ENCODE measurements at regions not wholly inside any gene's neighbourhood (a gene's known extent, or its start where the extent isn't known, plus 50 kb on each side); places are given as distances from the start of the nearest gene placed in this dataset.

GRCh38 chr11:23288003-23288783, 427.9 kb upstream of the CCDC179 start:
- Histone ChIP-seq H3K27ac (ENCODE audit: low read length) (no peak overlapping the region), H3K9me3 (ENCODE audit: control insufficient read depth, low read depth, low read length) (no peaks in the 10 kb centered on the region), H3K36me3 (ENCODE audit: control insufficient read depth, insufficient read depth, low read length) (no peaks in the 10 kb centered on the region), H3K4me3 (ENCODE audit: low read length) (no peak overlapping the region), H3K27me3 (ENCODE audit: control insufficient read depth, insufficient read depth, low read length) (no peaks in the 10 kb centered on the region), H3K4me1 (ENCODE audit: control insufficient read depth, insufficient read depth, low read length) (no peaks in the 10 kb centered on the region)
- WGBS (ENCODE audit: insufficient coverage, low lambda C conversion rate) = no CpG with 5 or more reads among the region's 1 CpG
- DNase-seq = peak in 1 of 2 donors; percentile 9

DNA sequence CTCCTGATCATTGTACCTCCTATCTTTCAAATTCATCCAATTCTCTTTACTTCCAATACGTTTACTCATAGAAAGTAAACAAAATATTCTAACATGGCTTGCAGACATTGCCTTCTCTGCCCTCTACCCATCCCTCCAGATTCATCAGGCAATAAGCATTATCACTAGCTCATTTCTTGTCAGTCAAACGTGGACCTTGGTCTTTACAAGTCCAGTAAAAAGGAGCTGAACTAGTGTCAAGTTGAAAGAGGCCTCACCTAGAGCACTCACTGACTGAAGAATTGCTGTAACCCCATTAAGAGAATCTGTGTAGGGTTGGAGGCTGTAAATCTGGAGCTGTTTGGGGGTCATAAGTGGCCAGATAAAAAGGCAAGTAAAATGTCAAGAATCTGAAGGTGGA, 435.0 kb upstream of the CCDC179 start:
- no peak overlapping the region for H3K27ac ChIP-seq (ENCODE audit: low read length)
- peak; percentile 35 to 70 for DNase-seq
- H3K9me3 ChIP-seq (ENCODE audit: control insufficient read depth, low read depth, low read length) = no peaks in the 10 kb centered on the region
- H3K4me1 ChIP-seq (ENCODE audit: control insufficient read depth, insufficient read depth, low read length) = no peaks in the 10 kb centered on the region
- 0% methylated on average over 1 of the region's 2 CpGs for WGBS (ENCODE audit: insufficient coverage, low lambda C conversion rate)
- no peaks in the 10 kb centered on the region for H3K36me3 ChIP-seq (ENCODE audit: control insufficient read depth, insufficient read depth, low read length)
- no peak overlapping the region for H3K4me3 ChIP-seq (ENCODE audit: low read length)
- H3K27me3 ChIP-seq (ENCODE audit: control insufficient read depth, insufficient read depth, low read length) = no peaks in the 10 kb centered on the region

DNA sequence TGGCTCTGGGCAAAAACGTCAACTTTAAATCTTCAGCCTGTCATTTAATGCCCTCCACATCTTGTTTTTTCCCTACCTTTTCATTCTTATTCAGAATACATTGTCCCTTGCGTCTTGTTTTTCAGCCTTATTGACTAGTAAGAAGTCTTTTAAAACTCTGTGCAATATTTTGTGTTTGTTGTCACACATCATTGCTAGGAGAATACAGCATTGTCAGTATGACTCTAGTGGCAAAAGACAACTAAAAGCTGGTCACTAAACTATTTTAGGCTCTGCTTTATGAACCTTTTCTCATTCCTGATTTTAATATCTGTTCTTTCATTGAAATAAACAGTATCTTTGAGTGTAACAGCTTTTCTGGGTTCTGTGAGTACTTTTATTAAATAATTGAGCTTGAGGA, 447.8 kb upstream of the CCDC179 start:
- WGBS (ENCODE audit: insufficient coverage, low lambda C conversion rate) = 91% methylated on average over 2 of the region's 2 CpGs
- Histone ChIP-seq H3K27me3 (ENCODE audit: control insufficient read depth, insufficient read depth, low read length) (no peaks in the 10 kb centered on the region), H3K9me3 (ENCODE audit: control insufficient read depth, low read depth, low read length) (no peaks in the 10 kb centered on the region), H3K27ac (ENCODE audit: low read length) (no peak overlapping the region), H3K36me3 (ENCODE audit: control insufficient read depth, insufficient read depth, low read length) (no peaks in the 10 kb centered on the region), H3K4me1 (ENCODE audit: control insufficient read depth, insufficient read depth, low read length) (no peaks in the 10 kb centered on the region), H3K4me3 (ENCODE audit: low read length) (no peak overlapping the region)
- no peak for DNase-seq

GRCh38 chr11:23310276-23310675, 450.0 kb upstream of the CCDC179 start:
- whole genome bisulfite sequencing (ENCODE audit: insufficient coverage, low lambda C conversion rate) = 100% methylated on average over 1 of the region's 1 CpG
- Histone ChIP-seq H3K27ac (ENCODE audit: low read length) (no peak overlapping the region), H3K4me3 (ENCODE audit: low read length) (no peak overlapping the region), H3K4me1 (ENCODE audit: control insufficient read depth, insufficient read depth, low read length) (no peaks in the 10 kb centered on the region), H3K9me3 (ENCODE audit: control insufficient read depth, low read depth, low read length) (no peaks in the 10 kb centered on the region), H3K36me3 (ENCODE audit: control insufficient read depth, insufficient read depth, low read length) (no peaks in the 10 kb centered on the region), H3K27me3 (ENCODE audit: control insufficient read depth, insufficient read depth, low read length) (no peaks in the 10 kb centered on the region)
- no peak for DNase-seq

DNA sequence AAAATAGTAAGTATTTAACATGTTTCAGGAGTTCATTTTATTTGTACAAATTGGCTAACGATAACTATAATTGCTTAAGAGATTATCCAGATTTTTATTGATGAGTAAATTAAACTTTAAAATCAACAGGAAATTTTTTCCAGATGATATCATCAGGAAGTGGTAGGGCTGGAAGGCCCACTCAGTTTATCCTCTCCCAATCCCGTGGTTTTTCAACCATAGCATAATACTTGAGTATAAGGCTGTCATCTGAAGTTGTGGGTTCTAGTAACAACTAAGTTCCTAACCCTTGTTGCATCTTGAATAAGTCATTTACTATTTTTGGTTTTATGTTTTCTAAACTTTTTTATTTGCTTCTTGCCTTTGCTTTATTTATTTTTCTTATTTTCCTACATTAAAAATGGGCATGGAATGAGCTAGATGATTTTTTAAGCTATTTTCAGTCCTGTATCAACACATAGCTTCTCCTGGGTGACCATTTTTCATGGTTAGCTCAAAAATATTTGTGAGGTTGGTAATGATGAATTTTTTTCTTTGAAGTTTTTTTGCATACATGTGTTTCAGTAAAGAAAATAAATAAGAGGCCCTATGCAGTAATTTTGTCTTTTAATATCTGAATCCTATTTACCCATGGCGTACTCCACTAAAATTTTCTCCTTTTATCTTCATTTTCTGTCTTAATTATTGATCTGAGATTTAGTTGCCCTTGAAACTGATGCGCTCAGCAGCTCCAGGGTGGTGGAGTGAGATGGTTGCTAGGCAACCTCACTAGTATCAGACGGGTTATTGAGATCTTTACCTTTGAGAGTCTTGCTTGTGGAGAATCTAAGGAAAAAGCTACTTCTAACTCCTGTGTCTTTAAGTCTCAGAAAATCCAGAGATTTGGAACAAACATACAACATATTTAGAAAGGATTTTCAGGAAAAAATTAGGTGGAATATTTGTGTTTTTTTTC, 452.0 kb upstream of the CCDC179 start:
- DNase-seq = no peak
- WGBS (ENCODE audit: insufficient coverage, low lambda C conversion rate) = 68% methylated on average over 2 of the region's 5 CpGs
- Histone ChIP-seq H3K4me3 (ENCODE audit: low read length) (no peak overlapping the region), H3K9me3 (ENCODE audit: control insufficient read depth, low read depth, low read length) (no peaks in the 10 kb centered on the region), H3K27me3 (ENCODE audit: control insufficient read depth, insufficient read depth, low read length) (no peaks in the 10 kb centered on the region), H3K4me1 (ENCODE audit: control insufficient read depth, insufficient read depth, low read length) (no peaks in the 10 kb centered on the region), H3K27ac (ENCODE audit: low read length) (no peak overlapping the region), H3K36me3 (ENCODE audit: control insufficient read depth, insufficient read depth, low read length) (no peaks in the 10 kb centered on the region)

GRCh38 chr11:23313001-23313400, 452.7 kb upstream of the CCDC179 start:
- no peaks in the 10 kb centered on the region for H3K4me1 ChIP-seq (ENCODE audit: control insufficient read depth, insufficient read depth, low read length)
- WGBS (ENCODE audit: insufficient coverage, low lambda C conversion rate) = no CpG with 5 or more reads among the region's 1 CpG
- H3K9me3 ChIP-seq (ENCODE audit: control insufficient read depth, low read depth, low read length) = no peaks in the 10 kb centered on the region
- no peaks in the 10 kb centered on the region for H3K27me3 ChIP-seq (ENCODE audit: control insufficient read depth, insufficient read depth, low read length)
- H3K27ac ChIP-seq (ENCODE audit: low read length) = no peak overlapping the region
- no peak for DNase-seq
- no peaks in the 10 kb centered on the region for H3K36me3 ChIP-seq (ENCODE audit: control insufficient read depth, insufficient read depth, low read length)
- H3K4me3 ChIP-seq (ENCODE audit: low read length) = no peak overlapping the region

GRCh38 chr11:23314162-23314561, 453.9 kb upstream of the CCDC179 start:
- H3K4me1 ChIP-seq (ENCODE audit: control insufficient read depth, insufficient read depth, low read length) = no peaks in the 10 kb centered on the region
- H3K9me3 ChIP-seq (ENCODE audit: control insufficient read depth, low read depth, low read length) = no peaks in the 10 kb centered on the region
- H3K27ac ChIP-seq (ENCODE audit: low read length) = no peak overlapping the region
- 88% methylated on average over 3 of the region's 3 CpGs for WGBS (ENCODE audit: insufficient coverage, low lambda C conversion rate)
- H3K27me3 ChIP-seq (ENCODE audit: control insufficient read depth, insufficient read depth, low read length) = no peaks in the 10 kb centered on the region
- no peaks in the 10 kb centered on the region for H3K36me3 ChIP-seq (ENCODE audit: control insufficient read depth, insufficient read depth, low read length)
- no peak overlapping the region for H3K4me3 ChIP-seq (ENCODE audit: low read length)
- no peak for DNase-seq

DNA sequence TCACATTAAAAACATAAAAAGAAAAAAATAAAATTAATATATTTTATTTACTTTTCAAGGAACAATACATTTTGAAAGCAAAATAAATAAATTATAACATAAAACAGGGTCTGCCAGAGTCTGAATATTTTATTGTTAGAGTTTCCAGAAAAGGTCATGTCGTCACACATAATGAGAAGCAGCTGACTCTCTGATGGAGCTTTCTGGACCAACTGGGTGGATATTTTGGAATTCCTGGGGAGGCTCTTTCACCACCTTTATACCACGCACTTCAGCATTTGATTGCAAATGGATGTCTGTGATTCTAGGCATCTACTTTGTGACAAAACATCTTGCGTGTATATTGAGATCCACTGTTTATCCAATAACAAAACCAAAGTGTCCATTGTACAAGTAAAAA, 455.0 kb upstream of the CCDC179 start:
- WGBS (ENCODE audit: insufficient coverage, low lambda C conversion rate) = no CpG with 5 or more reads among the region's 3 CpGs
- H3K36me3 ChIP-seq (ENCODE audit: control insufficient read depth, insufficient read depth, low read length) = no peaks in the 10 kb centered on the region
- no peaks in the 10 kb centered on the region for H3K27me3 ChIP-seq (ENCODE audit: control insufficient read depth, insufficient read depth, low read length)
- no peaks in the 10 kb centered on the region for H3K4me1 ChIP-seq (ENCODE audit: control insufficient read depth, insufficient read depth, low read length)
- no peaks in the 10 kb centered on the region for H3K9me3 ChIP-seq (ENCODE audit: control insufficient read depth, low read depth, low read length)
- DNase-seq = no peak
- no peak overlapping the region for H3K27ac ChIP-seq (ENCODE audit: low read length)
- H3K4me3 ChIP-seq (ENCODE audit: low read length) = no peak overlapping the region

- Histone ChIP-seq H3K27me3 (ENCODE audit: control insufficient read depth, insufficient read depth, low read length) (no peaks in the 10 kb centered on the region), H3K36me3 (ENCODE audit: control insufficient read depth, insufficient read depth, low read length) (no peaks in the 10 kb centered on the region), H3K27ac (ENCODE audit: low read length) (no peak overlapping the region), H3K4me3 (ENCODE audit: low read length) (no peak overlapping the region), H3K4me1 (ENCODE audit: control insufficient read depth, insufficient read depth, low read length) (no peaks in the 10 kb centered on the region), H3K9me3 (ENCODE audit: control insufficient read depth, low read depth, low read length) (no peaks in the 10 kb centered on the region)
- DNase-seq = no peak
- no CpG with 5 or more reads among the region's 1 CpG for WGBS (ENCODE audit: insufficient coverage, low lambda C conversion rate)
Observed at GRCh38 chr11:23317816-23318215, 457.5 kb upstream of the CCDC179 start.

- no peak for DNase-seq
- Histone ChIP-seq H3K4me1 (ENCODE audit: control insufficient read depth, insufficient read depth, low read length) (no peaks in the 10 kb centered on the region), H3K9me3 (ENCODE audit: control insufficient read depth, low read depth, low read length) (no peaks in the 10 kb centered on the region), H3K27ac (ENCODE audit: low read length) (no peak overlapping the region), H3K27me3 (ENCODE audit: control insufficient read depth, insufficient read depth, low read length) (no peaks in the 10 kb centered on the region), H3K36me3 (ENCODE audit: control insufficient read depth, insufficient read depth, low read length) (no peaks in the 10 kb centered on the region), H3K4me3 (ENCODE audit: low read length) (no peak overlapping the region)
- 60% methylated on average over 1 of the region's 1 CpG for WGBS (ENCODE audit: insufficient coverage, low lambda C conversion rate)
Observed at GRCh38 chr11:23318670-23319069, 458.4 kb upstream of the CCDC179 start.
